ENCODE measurements at regions not wholly inside any gene's neighbourhood (a gene's known extent, or its start where the extent isn't known, plus 50 kb on each side); places are given as distances from the start of the nearest gene placed in this dataset.
"Not testable (repeated sequence)": the region's sequence is repeated elsewhere in the genome, so short reads cannot be mapped to it uniquely, and the experiment has no call there.

GRCh38 chrX:138938003-138938402 is 226.5 kb upstream of the FGF13 start:
- intact Hi-C loops (cut with micrococcal nuclease): no loop called here

DNA sequence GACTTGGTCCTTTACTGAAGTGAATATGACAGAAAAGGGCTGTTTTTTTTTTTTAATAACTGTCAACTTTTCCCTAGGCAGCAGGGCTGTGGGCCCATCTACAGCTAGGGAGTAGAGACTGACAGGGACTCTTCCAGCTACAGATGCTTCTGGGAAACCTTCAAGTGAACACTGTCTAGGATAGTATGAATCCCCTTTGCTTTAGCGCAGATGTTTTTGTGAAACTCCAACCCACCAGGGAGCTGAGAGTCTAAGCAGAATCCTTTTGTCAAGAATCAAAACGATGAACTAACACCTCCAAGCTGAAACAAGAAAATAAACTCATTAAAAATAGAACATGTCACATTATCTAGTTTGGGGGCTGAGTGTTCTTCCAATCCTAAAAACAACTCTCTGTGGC is 219.7 kb upstream of the FGF13 start:
- intact Hi-C loops (cut with micrococcal nuclease): no loop called here

- intact Hi-C loops (cut with micrococcal nuclease): no loop called here
Measured at GRCh38 chrX:138930583-138930945, 219.0 kb upstream of the FGF13 start.

DNA sequence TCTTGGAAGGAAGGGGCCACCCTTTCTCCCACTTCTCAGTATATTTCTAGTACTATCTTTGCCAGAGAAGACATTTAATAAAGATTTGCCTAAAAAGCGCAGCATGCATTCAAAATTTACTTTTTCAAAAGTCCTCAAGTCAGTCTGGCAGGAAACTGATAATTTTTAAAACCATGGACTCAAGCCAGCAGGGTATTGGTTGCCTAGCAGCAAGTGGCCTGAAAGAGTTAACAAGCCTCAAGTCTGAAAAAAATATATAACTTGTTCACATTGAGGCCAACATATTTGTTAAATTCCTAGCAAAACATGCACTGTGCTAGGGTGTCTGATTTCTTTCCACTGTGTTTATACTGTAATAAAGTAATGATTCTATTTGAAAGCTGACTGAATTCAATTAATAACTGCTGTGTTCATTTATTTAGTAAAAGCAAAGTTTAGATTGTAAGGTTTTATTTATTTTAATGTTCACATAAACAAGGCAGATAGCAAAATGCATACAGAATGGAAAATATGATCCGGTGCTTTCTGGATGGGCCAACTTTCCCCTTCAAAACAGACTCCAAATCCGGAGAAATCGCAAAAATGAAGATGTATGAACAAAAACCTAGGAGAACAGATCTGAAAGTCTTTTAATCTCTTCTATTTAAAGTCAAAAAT is 218.5 kb upstream of the FGF13 start:
- intact Hi-C loops (cut with micrococcal nuclease): no loop called here

DNA sequence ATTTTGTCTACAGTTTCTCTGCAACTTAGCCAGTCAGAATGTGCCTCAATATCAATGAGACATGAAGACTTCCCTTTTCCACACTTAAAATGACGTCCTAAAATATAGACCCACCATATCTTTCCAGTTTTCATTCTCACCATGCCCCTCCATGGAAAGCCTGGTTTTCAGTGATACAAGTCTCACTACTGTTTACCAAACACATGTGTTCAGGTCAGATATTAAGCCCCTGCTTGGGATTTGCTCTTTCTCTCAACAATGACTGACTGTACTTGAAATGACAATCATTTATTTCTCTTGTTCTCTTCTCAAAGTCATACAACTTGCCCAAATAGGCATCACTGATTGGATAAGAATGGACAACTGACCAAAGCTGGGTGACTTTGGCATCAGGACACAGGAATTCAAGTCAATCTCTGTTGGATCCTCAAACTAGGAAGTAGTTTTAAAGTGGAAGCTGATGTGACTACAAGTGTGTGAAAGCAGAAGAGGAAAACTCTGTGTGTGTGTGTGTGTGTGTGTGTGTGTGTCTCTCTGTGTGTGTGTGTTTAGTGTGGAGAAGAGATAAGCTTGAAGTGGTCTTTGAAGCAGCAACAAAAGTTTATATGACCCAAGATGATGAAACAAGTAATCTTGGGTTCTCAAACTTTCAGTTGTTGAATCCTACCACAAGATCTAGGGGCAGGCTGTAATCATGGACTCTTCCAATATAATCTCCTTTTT is 217.4 kb upstream of the FGF13 start:
- intact Hi-C loops (cut with micrococcal nuclease): no loop called here

- intact Hi-C loops (cut with micrococcal nuclease): no loop called here
Measured at GRCh38 chrX:138925330-138925729, 213.8 kb upstream of the FGF13 start.

- intact Hi-C loops (cut with micrococcal nuclease): no loop called here
Measured at GRCh38 chrX:138923805-138924204, 212.3 kb upstream of the FGF13 start.

DNA sequence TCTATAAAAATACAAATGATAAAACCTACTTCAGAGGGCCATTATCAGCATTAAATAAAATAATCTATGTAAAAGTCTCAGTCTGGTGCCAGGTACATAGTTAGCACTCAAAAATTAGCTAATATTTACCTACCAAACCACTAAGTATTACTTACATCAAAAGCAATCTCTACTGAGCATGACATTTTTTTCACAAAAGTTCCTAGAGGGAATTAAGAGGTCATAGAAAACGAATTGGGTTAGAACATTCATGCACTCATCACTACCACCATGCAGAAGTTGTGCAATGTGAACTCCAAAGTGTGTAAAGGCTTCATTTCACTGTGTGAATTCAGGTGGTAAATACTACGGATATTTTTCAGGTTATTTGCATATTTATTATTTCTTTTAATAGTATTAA is 209.5 kb upstream of the FGF13 start:
- intact Hi-C loops (cut with micrococcal nuclease): no loop called here

GRCh38 chrX:138917781-138918180 is 206.3 kb upstream of the FGF13 start:
- intact Hi-C loops (cut with micrococcal nuclease): no loop called here

- intact Hi-C loops (cut with micrococcal nuclease): no loop called here
Measured at GRCh38 chrX:138914767-138915166, 203.2 kb upstream of the FGF13 start.

- intact Hi-C loops (cut with micrococcal nuclease): no loop called here
Measured at GRCh38 chrX:138908577-138908976, 197.1 kb upstream of the FGF13 start.

DNA sequence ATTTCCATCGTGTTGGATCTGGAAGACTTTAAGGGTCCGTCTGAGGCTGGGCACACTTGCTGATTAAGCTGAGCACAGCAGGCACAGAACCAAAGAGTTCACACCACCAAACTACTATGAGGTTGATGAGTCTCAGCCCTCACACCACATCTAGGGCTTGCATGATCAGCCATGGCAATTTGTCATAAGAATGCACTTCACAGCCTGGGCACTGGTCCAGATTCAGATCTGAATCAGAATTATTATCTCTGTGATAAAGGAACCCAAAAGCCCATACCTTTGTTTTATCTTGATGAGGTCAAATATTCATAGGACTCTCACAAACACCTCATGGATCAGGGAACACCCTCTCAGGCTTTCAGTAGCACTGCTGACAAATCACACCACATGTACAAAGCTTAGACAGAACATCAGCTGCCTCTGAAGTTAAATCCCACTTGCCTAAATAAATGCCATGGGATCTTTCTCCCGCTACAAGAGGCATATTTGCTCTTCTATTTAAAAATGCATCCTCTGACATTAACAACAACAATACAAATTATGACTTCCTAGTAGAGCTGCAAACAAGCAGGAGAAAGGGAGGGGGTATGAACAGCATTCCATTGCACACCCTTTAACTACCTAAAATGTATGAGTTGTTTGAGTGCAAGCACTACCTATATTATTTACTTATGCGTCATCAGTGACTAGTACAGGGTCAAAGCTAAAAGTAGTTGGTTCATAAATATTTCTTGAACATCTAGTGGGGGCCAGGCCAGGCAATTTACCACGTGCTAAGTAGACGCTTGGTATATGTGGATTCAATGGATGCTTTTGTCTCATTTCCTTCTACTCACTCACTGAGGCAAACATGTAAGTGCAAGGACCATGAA is 186.3 kb upstream of the FGF13 start:
- intact Hi-C loops (cut with micrococcal nuclease): no loop called here

- intact Hi-C loops (cut with micrococcal nuclease): no loop called here
Measured at GRCh38 chrX:138890491-138890890, 179.0 kb upstream of the FGF13 start.

GRCh38 chrX:138889149-138889548 is 177.6 kb upstream of the FGF13 start:
- intact Hi-C loops (cut with micrococcal nuclease): no loop called here

GRCh38 chrX:138886769-138887168 is 175.3 kb upstream of the FGF13 start:
- intact Hi-C loops (cut with micrococcal nuclease): no loop called here

GRCh38 chrX:138885886-138886285 is 174.4 kb upstream of the FGF13 start:
- intact Hi-C loops (cut with micrococcal nuclease): no loop called here

GRCh38 chrX:138880293-138880692 is 168.8 kb upstream of the FGF13 start:
- intact Hi-C loops (cut with micrococcal nuclease): not testable (repeated sequence)

- intact Hi-C loops (cut with micrococcal nuclease): no loop called here
Measured at GRCh38 chrX:138877746-138878145, 166.2 kb upstream of the FGF13 start.

- intact Hi-C loops (cut with micrococcal nuclease): no loop called here
Measured at GRCh38 chrX:138875472-138875871, 164.0 kb upstream of the FGF13 start.

DNA sequence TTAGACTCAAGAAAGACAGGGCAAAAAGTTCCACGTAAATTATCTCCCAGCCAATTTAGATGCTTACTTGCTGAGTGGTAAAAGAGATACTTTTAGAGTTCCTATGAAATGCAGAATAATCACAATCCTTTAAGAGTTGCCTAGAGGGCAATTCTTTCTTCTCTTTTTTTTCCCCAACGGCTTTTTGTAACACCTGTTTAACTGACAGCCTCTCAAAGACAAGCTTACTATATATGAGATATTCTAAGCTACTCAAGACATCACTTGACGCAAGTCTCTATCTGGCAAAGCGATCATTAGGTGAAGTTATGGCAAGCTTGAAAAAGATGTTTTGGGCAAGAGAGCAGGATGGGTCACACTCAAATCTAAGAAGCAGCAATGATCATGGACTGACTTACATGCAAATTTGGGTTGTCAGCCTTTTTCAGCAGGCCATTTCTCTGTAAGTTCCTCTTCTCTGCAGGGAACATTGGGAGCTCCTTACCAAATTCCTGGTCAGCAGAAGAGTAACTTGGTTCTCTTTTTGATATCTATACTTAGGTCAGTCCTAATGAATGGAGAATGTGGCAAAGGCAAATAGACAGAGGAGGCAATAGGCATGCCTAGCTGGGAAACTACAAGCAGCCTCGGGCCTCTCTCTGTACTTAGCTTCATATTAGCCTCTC is 162.9 kb upstream of the FGF13 start:
- intact Hi-C loops (cut with micrococcal nuclease): no loop called here

GRCh38 chrX:138873640-138874039 is 162.1 kb upstream of the FGF13 start:
- intact Hi-C loops (cut with micrococcal nuclease): not testable (repeated sequence)

DNA sequence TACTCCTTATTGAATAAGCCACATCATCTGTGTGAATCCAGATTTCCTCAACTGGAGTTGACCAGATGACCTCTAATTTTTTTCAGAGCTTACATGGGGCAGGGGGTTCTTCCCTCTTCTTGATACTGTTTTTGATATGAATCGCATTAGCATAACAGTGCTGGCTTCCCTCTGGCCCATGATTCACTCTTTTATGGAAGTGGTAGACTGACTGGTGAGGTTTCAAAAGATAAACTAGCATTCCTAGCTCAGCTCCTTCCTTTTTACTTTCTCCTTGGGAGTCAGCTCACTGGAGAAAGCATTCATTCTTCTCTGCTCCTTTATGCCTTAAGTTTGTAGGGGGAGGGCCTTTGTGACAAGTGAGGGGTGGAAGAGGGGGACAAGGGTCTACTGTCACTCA is 161.0 kb upstream of the FGF13 start:
- intact Hi-C loops (cut with micrococcal nuclease): no loop called here
